HG02623 (cell line): ENCODE measurements at regions not wholly inside any gene's neighbourhood (a gene's known extent, or its start where the extent isn't known, plus 50 kb on each side); places are given as distances from the start of the nearest gene placed in this dataset.
A peak's percentile ranks its signal among the peaks of the same experiment; 100 is the strongest.

Experiments
- ATAC-seq: cut with Tn5 transposase; IDR thresholded peaks from one replicate; pipeline ENCODE4 v1.9.1; 2021; ENCODE audit warnings: moderate library complexity; ENCODE audit not compliant: unreplicated experiment

DNA sequence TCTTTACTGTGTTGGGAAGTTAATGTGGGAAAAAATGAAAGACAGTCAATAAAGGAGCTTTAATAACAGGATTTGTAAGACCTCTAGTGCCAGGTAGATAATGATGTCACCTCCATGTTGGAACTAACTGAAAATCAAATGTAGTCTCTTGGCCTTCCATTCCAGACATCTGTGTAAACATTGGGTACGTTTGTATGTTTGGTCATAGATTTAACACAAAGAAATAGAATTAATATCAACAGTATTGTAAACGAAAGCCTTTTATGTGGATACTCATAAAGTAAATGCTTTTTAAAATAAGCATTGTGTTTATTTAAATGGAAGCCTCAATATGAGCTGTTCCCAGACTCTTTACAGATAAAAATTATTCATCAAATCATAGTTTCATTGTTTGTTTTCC is 605.7 kb downstream of the METTL15 start:
- ATAC-seq: no peak

- no peak for ATAC-seq
Observed at GRCh38 chr11:28708075-28708474, 599.9 kb downstream of the METTL15 start.

DNA sequence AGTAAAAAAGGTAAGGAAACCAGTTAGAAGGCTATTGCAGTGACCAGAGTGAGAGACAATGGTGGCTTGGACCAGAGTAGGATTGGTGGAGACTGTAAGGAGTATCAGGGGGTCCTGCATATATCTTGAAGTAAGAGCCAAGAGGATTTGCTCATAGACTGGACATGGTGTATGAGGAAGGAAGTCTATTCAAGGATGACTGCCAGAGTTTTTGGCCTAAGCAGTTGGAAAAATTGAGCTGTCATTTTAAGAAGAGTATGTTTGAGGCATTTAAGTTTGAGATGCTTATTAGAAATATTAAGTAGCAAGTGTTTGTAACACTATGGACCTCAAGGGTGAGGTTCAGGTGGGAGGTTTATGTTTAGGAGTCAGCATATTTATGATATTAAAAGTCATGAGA is 596.6 kb downstream of the METTL15 start:
- no peak for ATAC-seq

DNA sequence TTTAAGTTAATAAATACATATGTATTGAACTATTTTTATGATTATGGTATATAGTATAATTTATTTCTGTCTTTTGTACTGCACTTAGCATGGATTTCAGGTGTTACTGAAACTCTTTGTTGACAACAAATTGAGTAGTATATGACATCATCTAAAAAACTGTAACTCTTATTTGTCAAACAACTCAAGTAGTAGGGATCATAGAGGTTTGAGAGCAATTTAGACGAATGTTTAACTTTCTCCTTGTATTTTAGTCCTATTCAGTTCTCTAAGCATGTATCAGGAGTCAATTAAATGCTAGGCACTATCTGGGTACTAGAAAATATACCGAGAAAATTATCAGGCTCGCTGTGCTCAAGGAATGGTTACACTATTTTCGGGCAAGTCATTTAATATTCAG is 595.2 kb downstream of the METTL15 start:
- ATAC-seq: no peak

GRCh38 chr11:28702871-28703270 is 594.7 kb downstream of the METTL15 start:
- ATAC-seq: no peak

DNA sequence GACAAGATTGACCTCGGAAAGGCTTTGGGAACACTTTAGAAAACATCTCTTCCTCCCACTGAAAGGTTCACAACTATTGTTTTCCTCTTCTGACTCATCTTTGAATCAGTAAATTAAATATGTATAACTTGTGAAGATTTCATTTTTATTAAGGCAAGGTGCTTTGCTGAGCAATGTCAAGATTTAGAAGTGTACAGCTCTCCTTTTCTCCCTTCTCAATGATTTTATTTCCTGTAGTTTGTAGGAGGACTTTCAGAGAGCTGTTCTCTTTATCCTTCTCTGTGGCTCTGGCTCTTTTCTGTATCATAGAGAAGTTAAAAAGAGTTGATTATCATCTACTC is 594.2 kb downstream of the METTL15 start:
- ATAC-seq: no peak

GRCh38 chr11:28701760-28702449 is 593.7 kb downstream of the METTL15 start:
- no peak for ATAC-seq

GRCh38 chr11:28699701-28700100 is 591.5 kb downstream of the METTL15 start:
- ATAC-seq: no peak

GRCh38 chr11:28697920-28698827 is 590.0 kb downstream of the METTL15 start:
- peak; percentile 73 for ATAC-seq

DNA sequence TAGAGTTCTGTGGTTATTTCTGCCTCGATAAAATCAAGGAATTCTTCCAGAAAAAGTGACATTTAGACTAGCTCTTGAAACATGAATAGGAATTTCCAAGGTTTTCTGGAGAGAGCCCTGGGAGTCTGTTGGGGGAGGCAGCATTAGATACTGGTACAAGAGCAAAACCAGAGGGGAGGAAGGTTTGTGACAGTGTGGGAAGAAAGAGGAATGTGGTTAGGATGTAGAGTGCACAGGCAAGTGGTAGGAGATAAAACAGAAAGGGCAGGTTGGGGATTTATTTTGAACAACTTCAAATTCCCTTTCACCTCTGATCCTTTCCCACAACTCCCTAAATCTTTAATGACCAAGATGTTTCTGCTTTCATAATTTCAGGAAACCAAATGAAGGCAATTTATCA is 588.4 kb downstream of the METTL15 start:
- no peak for ATAC-seq

DNA sequence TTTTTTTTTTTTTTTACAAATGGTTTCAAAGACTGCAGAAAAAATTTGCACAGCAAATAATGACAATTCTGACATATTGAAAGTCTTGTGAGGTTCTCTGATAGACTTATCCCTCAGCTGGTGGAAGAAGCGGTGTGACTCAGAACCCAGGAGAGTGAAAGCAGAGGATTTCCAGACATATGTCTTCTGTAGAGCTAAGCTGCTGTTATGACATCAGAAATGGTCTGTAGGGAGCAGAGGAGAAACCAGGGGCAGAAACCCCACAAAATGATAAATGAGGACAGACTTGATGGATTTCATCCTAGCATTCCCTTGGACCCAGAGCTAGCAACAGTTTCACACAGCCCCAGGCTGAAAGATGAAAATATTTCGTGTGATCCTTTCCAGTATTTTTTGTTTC is 582.6 kb downstream of the METTL15 start:
- ATAC-seq: no peak

GRCh38 chr11:28684011-28684586 is 575.9 kb downstream of the METTL15 start:
- no peak for ATAC-seq

DNA sequence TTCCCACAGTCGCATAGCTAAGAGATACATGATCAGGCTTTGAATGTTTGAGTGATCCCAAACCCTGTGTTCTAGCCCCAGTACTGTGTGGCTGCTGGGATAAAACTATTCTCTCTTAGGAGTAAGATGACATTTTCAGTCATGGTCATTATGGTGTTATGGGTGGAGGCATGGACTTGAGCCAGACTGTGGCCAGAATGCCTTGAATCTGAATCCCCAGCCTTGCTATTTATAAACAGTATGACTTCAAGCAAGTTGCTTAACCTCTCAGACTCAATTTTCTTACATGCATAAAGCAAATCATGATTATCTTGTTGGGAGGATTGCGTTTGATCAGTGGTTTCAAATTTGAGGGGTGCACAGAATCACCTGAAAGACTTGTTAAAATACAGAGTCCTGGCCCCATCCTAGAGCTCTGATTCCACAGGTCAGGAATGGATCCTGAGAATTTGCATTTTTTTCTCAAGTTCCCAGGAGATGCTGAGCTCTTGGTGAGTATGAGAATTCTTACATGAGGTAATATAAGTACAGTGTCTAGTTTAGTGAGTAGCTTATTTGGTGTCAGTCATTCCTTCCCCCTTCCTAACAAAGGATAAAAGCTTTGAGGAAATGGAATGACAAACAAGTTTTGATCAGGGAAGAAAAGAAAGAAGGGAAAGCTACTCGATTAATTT is 571.7 kb downstream of the METTL15 start:
- no peak for ATAC-seq

GRCh38 chr11:28677721-28678120 is 569.5 kb downstream of the METTL15 start:
- ATAC-seq: no peak

DNA sequence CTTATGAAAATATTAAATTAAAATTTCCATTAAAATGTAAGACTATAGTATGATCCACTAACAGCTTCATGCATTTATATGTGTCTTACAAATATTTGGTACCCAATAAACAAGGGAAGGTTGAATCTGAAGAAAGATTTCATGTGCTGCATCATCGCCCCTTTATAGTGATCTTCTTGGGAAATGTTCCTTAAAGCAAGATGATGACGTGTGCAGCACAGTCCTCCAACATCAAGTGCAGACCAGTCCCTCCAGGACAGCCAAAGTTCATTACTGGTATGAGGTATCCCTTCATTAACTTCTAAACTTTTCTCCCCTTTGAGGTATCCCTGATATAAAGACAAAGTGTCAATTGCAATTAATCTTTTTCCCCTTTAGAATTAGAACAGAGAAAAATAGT is 567.0 kb downstream of the METTL15 start:
- ATAC-seq: no peak

DNA sequence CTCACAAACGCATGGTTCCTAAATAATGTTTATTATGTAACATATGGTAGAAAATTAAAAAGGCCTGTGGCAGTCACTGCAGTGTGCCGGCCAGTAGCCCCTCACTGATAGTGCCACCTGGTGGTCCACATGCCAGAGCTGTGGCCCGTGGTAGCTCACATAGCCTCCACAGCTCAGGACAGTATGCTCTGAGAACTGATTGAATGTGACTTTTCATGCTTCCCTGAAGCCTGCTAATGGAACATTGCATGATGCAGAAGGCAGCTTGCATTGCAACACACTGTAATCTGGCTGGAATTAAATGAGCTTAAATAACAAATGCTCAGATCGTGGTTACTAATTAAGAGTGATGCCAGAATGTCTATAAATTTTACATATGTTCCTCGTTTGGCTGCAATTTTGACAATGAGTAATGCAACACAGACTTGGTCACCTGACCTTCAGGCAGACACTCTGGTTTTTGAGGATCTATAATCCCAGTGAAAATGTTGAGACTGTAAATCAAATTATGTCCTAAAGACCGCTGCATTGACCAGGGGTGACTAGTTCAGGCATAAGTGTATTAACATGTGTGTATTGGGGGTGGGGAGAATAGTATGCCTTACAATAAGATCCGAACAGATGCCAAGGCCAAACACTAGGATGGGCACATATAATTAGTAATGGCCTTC is 566.4 kb downstream of the METTL15 start:
- no peak for ATAC-seq

DNA sequence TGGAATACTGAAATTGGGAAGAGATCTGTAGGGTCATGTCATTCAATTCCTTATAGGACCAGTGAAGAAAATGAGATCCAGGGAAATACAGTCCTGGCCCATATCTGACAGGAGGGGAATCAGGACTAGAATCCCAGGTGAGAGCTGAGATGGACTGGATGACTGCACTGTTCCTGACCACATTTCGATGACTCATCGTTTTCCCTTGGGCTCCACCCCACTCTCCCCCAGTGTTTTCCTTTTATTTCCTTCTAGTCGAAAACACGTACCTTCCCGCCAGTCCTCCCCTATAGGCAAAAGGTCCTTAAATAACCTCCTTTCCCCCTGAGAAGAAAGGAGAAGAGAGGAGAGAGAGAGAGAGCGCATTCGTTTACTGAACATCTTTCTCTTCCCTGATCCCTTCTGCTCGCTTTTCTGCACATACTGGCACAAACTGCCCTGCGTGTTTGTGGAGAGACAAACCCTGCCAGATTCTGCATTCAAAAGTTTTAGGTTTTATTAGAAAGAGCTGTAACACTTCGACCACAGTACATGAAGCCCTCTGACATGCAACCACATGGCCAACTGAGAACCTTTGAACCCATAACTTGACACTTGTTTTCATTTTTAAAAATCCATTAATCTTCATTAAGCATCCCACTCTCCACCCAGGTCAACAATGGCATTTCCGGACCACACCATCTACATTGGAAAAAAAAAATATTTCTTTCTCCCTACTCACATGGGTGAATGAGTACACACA is 565.7 kb downstream of the METTL15 start:
- ATAC-seq: no peak

DNA sequence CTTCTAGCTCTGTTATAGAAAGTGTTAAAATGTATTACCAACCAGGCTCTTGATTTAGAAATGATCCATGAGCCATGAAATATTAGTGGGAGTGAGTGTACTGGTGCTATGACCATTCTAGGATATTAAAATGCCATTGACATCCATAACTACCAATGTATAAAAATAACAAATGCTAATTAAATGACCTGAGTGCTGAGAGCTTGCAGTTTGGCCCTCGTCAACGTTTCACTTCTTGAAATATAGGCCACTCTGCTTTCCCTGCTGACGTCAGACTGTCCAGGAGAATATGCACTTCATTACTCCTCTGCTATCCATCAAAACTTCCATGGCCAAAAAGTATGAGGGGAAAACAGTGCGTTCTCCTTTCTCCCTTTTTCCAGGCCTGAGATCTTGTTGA is 563.1 kb downstream of the METTL15 start:
- no peak for ATAC-seq

DNA sequence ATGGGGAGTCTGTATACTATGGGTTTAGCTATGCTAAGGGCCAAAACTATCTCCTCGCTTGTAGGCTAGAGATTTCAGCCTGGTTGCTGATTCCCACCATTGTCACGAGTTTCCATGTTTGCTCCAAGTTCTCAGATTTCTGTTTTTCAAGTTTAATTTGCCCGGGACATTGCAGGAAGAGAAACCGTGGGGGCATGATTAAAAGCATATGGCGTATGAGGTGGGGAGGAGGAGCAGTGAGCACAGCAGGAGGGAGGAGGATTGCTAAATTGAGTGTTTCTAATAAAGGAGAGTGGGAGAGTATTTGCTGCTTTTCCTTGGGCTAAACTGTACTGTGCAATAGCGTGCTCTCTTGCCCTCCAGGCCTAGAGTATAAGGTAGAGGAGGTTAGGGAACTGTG is 558.4 kb downstream of the METTL15 start:
- ATAC-seq: no peak

GRCh38 chr11:28659716-28660348 is 551.6 kb downstream of the METTL15 start:
- ATAC-seq: no peak
